Lung (tissue), 11 donors: ENCODE measurements at regions not wholly inside any gene's neighbourhood (a gene's known extent, or its start where the extent isn't known, plus 50 kb on each side); places are given as distances from the start of the nearest gene placed in this dataset.

Source experiments
- ATAC-seq: fragments of 200-7000 bp; cut with Tn5 transposase; one replicate; pipeline ENCODE4 v1.9.1; 2020; ENCODE audit warnings: moderate number of reproducible peaks; ENCODE audit not compliant: insufficient read depth, low FRiP score
- DNase-seq, 3 donors: peaks; one replicate each; pipeline ENCODE4 v3.0.0-alpha.2; 2013 to 2017
- H3K27ac ChIP-seq, 2 donors: one replicate each; pipeline ENCODE4 v1.5.1; 2013; ENCODE audit warnings: mild to moderate bottlenecking in 2 of 2, moderate library complexity in 2 of 2, control low read depth in 1 of 2, inconsistent platforms in 1 of 2, low read depth in 1 of 2, low read length in 1 of 2
- H3K27me3 ChIP-seq, 3 donors: one replicate each; pipeline ENCODE4 v1.5.1; 2013; ENCODE audit warnings: low read length in 2 of 3; ENCODE audit not compliant: control insufficient read depth in 3 of 3, insufficient read depth in 3 of 3
- H3K36me3 ChIP-seq, 4 donors: one replicate each; pipeline ENCODE4 v1.5.1; 2013; ENCODE audit warnings: low read length in 4 of 4, mild to moderate bottlenecking in 1 of 4, moderate library complexity in 1 of 4; ENCODE audit not compliant: control insufficient read depth in 4 of 4, insufficient read depth in 4 of 4
- H3K4me1 ChIP-seq, 5 donors: one replicate each; pipeline ENCODE4 v1.5.1; 2013; ENCODE audit warnings: low read length in 5 of 5, mild to moderate bottlenecking in 2 of 5, moderate library complexity in 1 of 5; ENCODE audit not compliant: control insufficient read depth in 5 of 5, insufficient read depth in 5 of 5
- H3K4me3 ChIP-seq: one replicate; pipeline ENCODE4 v1.5.1; 2013; ENCODE audit warnings: mild to moderate bottlenecking, control low read depth, moderate library complexity
- H3K9ac ChIP-seq, 2 donors: one replicate each; pipeline ENCODE4 v1.5.1; 2013; ENCODE audit warnings: low read length in 2 of 2, control low read depth in 1 of 2; ENCODE audit not compliant: insufficient read depth in 1 of 2
- H3K9me3 ChIP-seq, 4 donors: one replicate each; pipeline ENCODE4 v1.5.1; 2013; ENCODE audit warnings: low read length in 3 of 4, mild to moderate bottlenecking in 1 of 4, moderate library complexity in 1 of 4; ENCODE audit not compliant: control insufficient read depth in 4 of 4, insufficient read depth in 3 of 4
- WGBS, 2 donors: extraction: QIAGEN DNeasy Blood & Tissue Kit; methylation state at CpG; one replicate each; pipeline ENCODE4 v1.1.7; 2013; 5-methylcytosine and 5-hydroxymethylcytosine counted together
- TF ChIP-seq, protein P1 (sequence below): IDR thresholded peaks from 2 replicates; pipeline ENCODE4 v1.5.1; 2012; ENCODE audit warnings: mild to moderate bottlenecking; ENCODE audit errors: control extremely low read depth, extremely low read depth
- donor health status: control.
- donor health status: control.
- donor health status: Bipolar disorder and iron deficiency.
- donor health status: healthy.
- donor health status: DM: yes; HTN: yes; CAD: no.

DNA sequence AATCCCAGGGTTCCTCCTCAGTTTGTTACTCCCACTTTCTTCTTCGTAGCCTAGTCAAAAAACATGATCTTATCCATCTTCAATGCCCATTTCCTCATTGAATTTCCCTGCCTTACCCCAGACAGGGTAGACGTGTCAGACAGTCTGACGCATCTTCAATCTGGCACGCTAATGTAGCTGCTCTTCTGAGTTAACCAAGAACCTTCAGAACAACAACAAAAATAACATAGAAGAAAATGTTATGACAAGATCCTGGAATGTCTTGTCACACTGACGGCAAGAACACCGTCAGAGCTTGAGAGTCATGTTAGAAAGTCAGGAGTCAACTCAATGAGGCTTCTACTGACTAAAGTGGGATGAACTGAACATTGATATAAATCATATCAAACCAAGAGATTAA lies 122.7 kb upstream of the SPDL1 start:
- no peaks in the 10 kb centered on the region for H3K27me3 ChIP-seq
- ATAC-seq, result no peak
- TF ChIP-seq, protein P1, sequence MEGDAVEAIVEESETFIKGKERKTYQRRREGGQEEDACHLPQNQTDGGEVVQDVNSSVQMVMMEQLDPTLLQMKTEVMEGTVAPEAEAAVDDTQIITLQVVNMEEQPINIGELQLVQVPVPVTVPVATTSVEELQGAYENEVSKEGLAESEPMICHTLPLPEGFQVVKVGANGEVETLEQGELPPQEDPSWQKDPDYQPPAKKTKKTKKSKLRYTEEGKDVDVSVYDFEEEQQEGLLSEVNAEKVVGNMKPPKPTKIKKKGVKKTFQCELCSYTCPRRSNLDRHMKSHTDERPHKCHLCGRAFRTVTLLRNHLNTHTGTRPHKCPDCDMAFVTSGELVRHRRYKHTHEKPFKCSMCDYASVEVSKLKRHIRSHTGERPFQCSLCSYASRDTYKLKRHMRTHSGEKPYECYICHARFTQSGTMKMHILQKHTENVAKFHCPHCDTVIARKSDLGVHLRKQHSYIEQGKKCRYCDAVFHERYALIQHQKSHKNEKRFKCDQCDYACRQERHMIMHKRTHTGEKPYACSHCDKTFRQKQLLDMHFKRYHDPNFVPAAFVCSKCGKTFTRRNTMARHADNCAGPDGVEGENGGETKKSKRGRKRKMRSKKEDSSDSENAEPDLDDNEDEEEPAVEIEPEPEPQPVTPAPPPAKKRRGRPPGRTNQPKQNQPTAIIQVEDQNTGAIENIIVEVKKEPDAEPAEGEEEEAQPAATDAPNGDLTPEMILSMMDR, result no peak
- no peaks in the 10 kb centered on the region for H3K36me3 ChIP-seq
- no peak overlapping the region for H3K9ac ChIP-seq
- no peaks in the 10 kb centered on the region for H3K4me1 ChIP-seq
- no peak overlapping the region for H3K4me3 ChIP-seq
- H3K27ac ChIP-seq, result no peak overlapping the region
- DNase-seq, result no peak
- WGBS, 2 donors, result 87 to 94% methylated on average over 6 of the region's 6 CpGs
- H3K9me3 ChIP-seq, result peaks cover 0 to 4% (median 0%) of the 10 kb centered on the region in 4 donors

DNA sequence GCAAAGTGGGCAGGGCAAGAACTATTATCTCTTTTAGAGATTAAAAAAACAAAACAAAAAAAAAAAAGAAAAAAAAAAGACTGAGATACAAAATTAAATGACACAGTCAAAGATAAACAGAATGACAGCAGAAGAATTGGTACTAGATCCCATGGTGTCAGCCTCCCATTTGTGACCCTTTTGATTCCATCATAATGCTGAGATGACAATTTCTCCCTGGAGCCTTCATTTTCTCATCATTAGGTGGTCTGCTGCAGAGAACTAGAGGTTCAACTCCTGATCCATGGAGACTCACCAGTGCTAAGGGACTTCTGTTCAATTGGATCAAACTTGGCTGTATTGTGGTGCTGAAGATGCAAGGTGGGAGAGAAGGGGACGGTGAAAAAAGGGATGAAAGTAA lies 123.5 kb upstream of the SPDL1 start:
- no peak overlapping the region for H3K4me3 ChIP-seq
- 68 to 80% methylated on average over 1 of the region's 1 CpG for WGBS, 2 donors
- peaks cover 0 to 4% (median 0%) of the 10 kb centered on the region in 4 donors for H3K9me3 ChIP-seq
- H3K36me3 ChIP-seq, result no peaks in the 10 kb centered on the region
- H3K27ac ChIP-seq, result no peak overlapping the region
- no peaks in the 10 kb centered on the region for H3K27me3 ChIP-seq
- TF ChIP-seq, protein P1, result no peak
- no peak for DNase-seq
- no peak for ATAC-seq
- no peaks in the 10 kb centered on the region for H3K4me1 ChIP-seq
- no peak overlapping the region for H3K9ac ChIP-seq

DNA sequence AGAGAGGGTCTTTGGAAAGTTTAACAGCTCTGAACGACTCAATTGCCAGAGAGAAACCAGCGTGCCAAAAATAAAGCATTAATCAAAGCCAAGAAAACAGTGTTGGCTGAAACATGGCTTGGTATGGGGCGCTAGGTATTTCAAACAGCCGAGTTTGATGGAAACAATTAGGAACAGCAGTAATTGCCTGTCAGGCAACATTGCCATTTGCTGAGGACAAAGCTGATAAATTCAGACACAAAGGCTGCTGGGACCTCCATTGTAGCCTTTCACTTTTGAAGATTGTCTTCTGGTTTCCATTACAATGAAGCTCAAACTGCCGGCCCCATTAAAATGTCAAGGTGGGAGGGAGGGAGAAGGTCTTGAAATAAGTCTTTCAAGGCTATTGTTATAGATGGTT lies 125.4 kb upstream of the SPDL1 start:
- DNase-seq, result peak in 1 of 3 donors; percentile 59
- no peaks in the 10 kb centered on the region for H3K36me3 ChIP-seq
- peaks cover 0 to 4% (median 0%) of the 10 kb centered on the region in 4 donors for H3K9me3 ChIP-seq
- no peaks in the 10 kb centered on the region for H3K27me3 ChIP-seq
- no peak overlapping the region for H3K27ac ChIP-seq
- H3K4me1 ChIP-seq, result no peaks in the 10 kb centered on the region
- ATAC-seq, result no peak
- 56 to 62% methylated on average over 5 of the region's 5 CpGs for WGBS, 2 donors
- H3K4me3 ChIP-seq, result no peak overlapping the region
- H3K9ac ChIP-seq, result no peak overlapping the region
- TF ChIP-seq, protein P1, result no peak

DNA sequence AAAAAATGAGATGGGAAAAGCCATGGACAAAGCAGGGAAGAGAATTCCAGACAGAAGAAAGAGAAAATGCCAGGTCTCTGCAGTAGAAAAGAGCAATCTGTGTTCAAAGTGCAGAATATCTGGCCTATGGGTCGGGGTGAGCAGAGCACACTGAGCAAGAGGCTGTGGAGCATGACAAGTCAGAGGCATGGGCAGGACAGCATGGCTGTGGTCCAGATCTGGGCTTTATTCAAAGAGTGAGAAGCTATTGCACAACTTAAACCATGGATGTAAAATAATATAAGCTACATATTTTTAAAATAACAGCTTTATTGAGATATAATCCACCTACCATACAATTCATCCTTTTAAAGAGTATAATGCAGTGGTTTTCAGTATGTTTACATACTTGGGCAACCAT lies 133.1 kb upstream of the SPDL1 start:
- H3K36me3 ChIP-seq, result no peaks in the 10 kb centered on the region
- ATAC-seq, result no peak
- no peak overlapping the region for H3K27ac ChIP-seq

More for the DNA sequence above, 133.1 kb upstream of the SPDL1 start:
- H3K9me3 ChIP-seq, result no peaks in the 10 kb centered on the region
- DNase-seq, result peak in 2 of 3 donors; percentile 56 to 65
- WGBS, 2 donors, result 52 to 71% methylated on average over 1 of the region's 1 CpG
- no peaks in the 10 kb centered on the region for H3K4me1 ChIP-seq
- H3K27me3 ChIP-seq, result no peaks in the 10 kb centered on the region
- H3K9ac ChIP-seq, result no peak overlapping the region
- no peak overlapping the region for H3K4me3 ChIP-seq
- TF ChIP-seq, protein P1, result no peak
